ENCODE measurements at regions not wholly inside any gene's neighbourhood (a gene's known extent, or its start where the extent isn't known, plus 50 kb on each side); places are given as distances from the start of the nearest gene placed in this dataset.

DNA sequence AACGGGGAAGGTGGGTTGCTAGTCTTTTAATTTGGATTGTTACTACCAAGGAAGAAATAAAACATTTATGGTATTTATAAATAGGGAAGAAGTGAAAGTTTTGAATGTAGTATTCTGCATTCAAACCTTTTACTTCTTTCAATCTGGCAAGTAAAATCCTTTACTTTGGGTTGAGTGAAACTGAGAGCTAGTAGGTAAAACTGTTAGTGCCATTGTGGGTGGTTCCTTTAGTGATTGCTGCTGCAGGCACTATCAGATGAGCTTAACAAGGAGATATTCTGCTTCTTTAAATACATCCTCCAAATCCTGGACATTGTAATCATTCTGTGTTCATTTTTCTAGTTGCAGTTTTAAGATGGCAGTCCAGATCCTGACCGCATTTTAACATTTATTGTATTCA is 650.9 kb upstream of the PCDH10 start:
- TF ChIP-seq, protein P1, sequence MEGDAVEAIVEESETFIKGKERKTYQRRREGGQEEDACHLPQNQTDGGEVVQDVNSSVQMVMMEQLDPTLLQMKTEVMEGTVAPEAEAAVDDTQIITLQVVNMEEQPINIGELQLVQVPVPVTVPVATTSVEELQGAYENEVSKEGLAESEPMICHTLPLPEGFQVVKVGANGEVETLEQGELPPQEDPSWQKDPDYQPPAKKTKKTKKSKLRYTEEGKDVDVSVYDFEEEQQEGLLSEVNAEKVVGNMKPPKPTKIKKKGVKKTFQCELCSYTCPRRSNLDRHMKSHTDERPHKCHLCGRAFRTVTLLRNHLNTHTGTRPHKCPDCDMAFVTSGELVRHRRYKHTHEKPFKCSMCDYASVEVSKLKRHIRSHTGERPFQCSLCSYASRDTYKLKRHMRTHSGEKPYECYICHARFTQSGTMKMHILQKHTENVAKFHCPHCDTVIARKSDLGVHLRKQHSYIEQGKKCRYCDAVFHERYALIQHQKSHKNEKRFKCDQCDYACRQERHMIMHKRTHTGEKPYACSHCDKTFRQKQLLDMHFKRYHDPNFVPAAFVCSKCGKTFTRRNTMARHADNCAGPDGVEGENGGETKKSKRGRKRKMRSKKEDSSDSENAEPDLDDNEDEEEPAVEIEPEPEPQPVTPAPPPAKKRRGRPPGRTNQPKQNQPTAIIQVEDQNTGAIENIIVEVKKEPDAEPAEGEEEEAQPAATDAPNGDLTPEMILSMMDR (IDR thresholded peaks at IDR 0.05): no peak
- no peak for TF ChIP-seq POLR2A (IDR thresholded peaks at IDR 0.05)

Measured in esophagus squamous epithelium (tissue), 4 donors.